ENCODE measurements at regions not wholly inside any gene's neighbourhood (a gene's known extent, or its start where the extent isn't known, plus 50 kb on each side); places are given as distances from the start of the nearest gene placed in this dataset.

- no peak for TF ChIP-seq CTCF (IDR thresholded peaks at IDR 0.05)
- no peak for TF ChIP-seq EZH2 (IDR thresholded peaks at IDR 0.05)
- TF ChIP-seq EZH2phosphoT487 (IDR thresholded peaks at IDR 0.05) = no peak
Observed at GRCh38 chr6:168942646-168943045, 311.0 kb downstream of the THBS2 start.
